ENCODE measurements at regions not wholly inside any gene's neighbourhood (a gene's known extent, or its start where the extent isn't known, plus 50 kb on each side); places are given as distances from the start of the nearest gene placed in this dataset.

DNA sequence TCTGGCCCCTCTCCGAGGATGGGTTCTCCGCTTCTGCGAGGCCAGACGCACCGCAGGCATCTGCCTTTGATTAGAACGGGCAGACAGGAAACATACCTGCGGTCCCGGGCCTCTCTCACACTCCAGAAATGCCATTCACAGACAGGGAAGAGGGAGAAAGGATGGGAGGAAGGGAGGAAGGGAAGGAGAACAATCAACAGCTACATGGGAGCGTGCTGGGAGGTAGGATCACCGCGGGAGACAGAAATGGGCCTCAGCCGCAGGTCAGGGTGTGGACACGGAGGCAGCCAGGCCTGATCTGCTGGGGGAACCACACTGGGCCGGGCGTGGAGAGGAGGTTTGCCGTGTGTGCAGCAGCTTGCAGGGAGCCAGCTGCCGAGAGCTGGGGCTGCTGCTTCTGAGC lies 90.7 kb upstream of the RGMA start (continued):
- no peak for TF ChIP-seq POLR2A (IDR thresholded peaks at IDR 0.05; ENCODE audit: borderline replicate concordance, extremely low read depth, insufficient read depth, insufficient read length)
- no peak for TF ChIP-seq ZNF274 (IDR thresholded peaks at IDR 0.05; ENCODE audit: low read depth, low read length)
- TF ChIP-seq ELF1 (IDR thresholded peaks at IDR 0.05; ENCODE audit: borderline replicate concordance, low read depth) = no peak
- TF ChIP-seq, protein P1, sequence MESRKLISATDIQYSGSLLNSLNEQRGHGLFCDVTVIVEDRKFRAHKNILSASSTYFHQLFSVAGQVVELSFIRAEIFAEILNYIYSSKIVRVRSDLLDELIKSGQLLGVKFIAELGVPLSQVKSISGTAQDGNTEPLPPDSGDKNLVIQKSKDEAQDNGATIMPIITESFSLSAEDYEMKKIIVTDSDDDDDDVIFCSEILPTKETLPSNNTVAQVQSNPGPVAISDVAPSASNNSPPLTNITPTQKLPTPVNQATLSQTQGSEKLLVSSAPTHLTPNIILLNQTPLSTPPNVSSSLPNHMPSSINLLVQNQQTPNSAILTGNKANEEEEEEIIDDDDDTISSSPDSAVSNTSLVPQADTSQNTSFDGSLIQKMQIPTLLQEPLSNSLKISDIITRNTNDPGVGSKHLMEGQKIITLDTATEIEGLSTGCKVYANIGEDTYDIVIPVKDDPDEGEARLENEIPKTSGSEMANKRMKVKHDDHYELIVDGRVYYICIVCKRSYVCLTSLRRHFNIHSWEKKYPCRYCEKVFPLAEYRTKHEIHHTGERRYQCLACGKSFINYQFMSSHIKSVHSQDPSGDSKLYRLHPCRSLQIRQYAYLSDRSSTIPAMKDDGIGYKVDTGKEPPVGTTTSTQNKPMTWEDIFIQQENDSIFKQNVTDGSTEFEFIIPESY (IDR thresholded peaks at IDR 0.05; ENCODE audit: extremely low read depth, insufficient replicate concordance, low read length) = no peak
- TF ChIP-seq EZH2phosphoT487 (IDR thresholded peaks at IDR 0.05; ENCODE audit: borderline replicate concordance) = no peak
- TF ChIP-seq EZH2 (IDR thresholded peaks at IDR 0.05) = no peak
- TF ChIP-seq YY1 (IDR thresholded peaks at IDR 0.05; ENCODE audit: extremely low read depth, insufficient replicate concordance, low read depth, low read length) = no peak
- TF ChIP-seq RAD21 (IDR thresholded peaks at IDR 0.05; ENCODE audit: low read depth) = no peak
- no peak for TF ChIP-seq ZFX (IDR thresholded peaks at IDR 0.05)
- no peak for TF ChIP-seq CBX3 (IDR thresholded peaks at IDR 0.05; ENCODE audit: low read depth)
- no peak for TF ChIP-seq SRF (IDR thresholded peaks at IDR 0.05; ENCODE audit: low read depth)
- TF ChIP-seq FOSL1 (IDR thresholded peaks at IDR 0.05; ENCODE audit: low read depth) = no peak

DNA sequence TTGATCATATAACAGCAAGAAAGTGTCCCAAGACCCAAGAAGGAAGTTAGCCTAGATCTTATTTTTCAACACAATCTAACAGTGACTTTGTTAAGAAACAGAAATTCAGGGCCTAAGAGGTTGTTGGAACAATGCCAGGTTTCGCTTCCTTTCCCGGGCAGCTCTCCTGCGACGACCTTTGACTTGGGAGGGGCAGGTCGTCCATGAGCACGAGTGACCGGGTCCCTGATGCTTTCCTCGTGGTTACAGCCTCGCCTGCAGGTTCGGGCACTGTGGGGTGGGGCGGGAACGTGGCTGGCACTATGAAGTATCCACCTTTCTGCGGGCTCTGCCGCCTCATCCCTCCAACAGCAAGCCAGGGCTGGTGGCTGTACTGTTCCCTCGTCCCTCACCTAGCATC lies 90.1 kb upstream of the RGMA start:
- Histone ChIP-seq H3K9me3 (ENCODE audit: control insufficient read depth in 1 of 2, insufficient read depth in 1 of 2, low read depth in 1 of 2, low read length in 2 of 2) (no peaks in the 10 kb centered on the region), H3K4me1 (ENCODE audit: control insufficient read depth in 1 of 2, insufficient read depth in 2 of 2, low read length in 2 of 2) (no peaks in the 10 kb centered on the region), H3K4me3 (replicated peaks in 1 of 2; ENCODE audit: low read depth in 1 of 2, low read length in 2 of 2) (no peak overlapping the region), H3K4me2 (ENCODE audit: low read length) (no peak overlapping the region), H3K27me3 (ENCODE audit: insufficient read depth, low read length) (no peaks in the 10 kb centered on the region), H3K27ac (ENCODE audit: low read depth, low read length) (no peak overlapping the region), H2AFZ (ENCODE audit: low read depth, low read length, poor library complexity, severe bottlenecking) (no peak overlapping the region), H3K79me2 (ENCODE audit: insufficient read depth, low read length) (no peaks in the 10 kb centered on the region), H3K9me2 (ENCODE audit: insufficient read depth) (no peaks in the 10 kb centered on the region), H4K20me1 (ENCODE audit: insufficient read depth) (no peaks in the 10 kb centered on the region), H3K9ac (ENCODE audit: low read length) (no peak overlapping the region), H3K36me3 (ENCODE audit: control insufficient read depth in 1 of 2, insufficient read depth in 2 of 2, low read length in 2 of 2) (no peaks in the 10 kb centered on the region)
- RAD21 ChIA-PET (ENCODE audit: low non-redundant PET in 1 of 2, low total read pairs in 2 of 2, uncharacterized antibody in 2 of 2, unreplicated experiment in 2 of 2) = no interaction called here
- ATAC-seq (no peak), DNase-seq (ENCODE audit: low read depth, low spot score) (no peak)
- CTCF ChIA-PET = no interaction called here
- no TSS peak for BruUV-seq (replicated peaks)
- intact Hi-C loops (cut with micrococcal nuclease) = no loop called here
- no peak for TF ChIP-seq ZNF274 (IDR thresholded peaks at IDR 0.05; ENCODE audit: low read depth, low read length)
- TF ChIP-seq EGR1 (IDR thresholded peaks at IDR 0.05; ENCODE audit: low read depth) = no peak
- no peak for TF ChIP-seq TCF7L2 (IDR thresholded peaks at IDR 0.05; ENCODE audit: borderline replicate concordance, extremely low read depth, insufficient read depth, insufficient read length)
- TF ChIP-seq, protein P2, sequence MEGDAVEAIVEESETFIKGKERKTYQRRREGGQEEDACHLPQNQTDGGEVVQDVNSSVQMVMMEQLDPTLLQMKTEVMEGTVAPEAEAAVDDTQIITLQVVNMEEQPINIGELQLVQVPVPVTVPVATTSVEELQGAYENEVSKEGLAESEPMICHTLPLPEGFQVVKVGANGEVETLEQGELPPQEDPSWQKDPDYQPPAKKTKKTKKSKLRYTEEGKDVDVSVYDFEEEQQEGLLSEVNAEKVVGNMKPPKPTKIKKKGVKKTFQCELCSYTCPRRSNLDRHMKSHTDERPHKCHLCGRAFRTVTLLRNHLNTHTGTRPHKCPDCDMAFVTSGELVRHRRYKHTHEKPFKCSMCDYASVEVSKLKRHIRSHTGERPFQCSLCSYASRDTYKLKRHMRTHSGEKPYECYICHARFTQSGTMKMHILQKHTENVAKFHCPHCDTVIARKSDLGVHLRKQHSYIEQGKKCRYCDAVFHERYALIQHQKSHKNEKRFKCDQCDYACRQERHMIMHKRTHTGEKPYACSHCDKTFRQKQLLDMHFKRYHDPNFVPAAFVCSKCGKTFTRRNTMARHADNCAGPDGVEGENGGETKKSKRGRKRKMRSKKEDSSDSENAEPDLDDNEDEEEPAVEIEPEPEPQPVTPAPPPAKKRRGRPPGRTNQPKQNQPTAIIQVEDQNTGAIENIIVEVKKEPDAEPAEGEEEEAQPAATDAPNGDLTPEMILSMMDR (IDR thresholded peaks at IDR 0.05 in 2 of 3, conservative IDR thresholded peaks at IDR 0.05 in 1 of 3; ENCODE audit: borderline replicate concordance in 1 of 3, insufficient read depth in 1 of 3, low read depth in 2 of 3, low read length in 2 of 3) = no peak
- no peak for TF ChIP-seq YY1 (IDR thresholded peaks at IDR 0.05; ENCODE audit: extremely low read depth, insufficient replicate concordance, low read depth, low read length)
- TF ChIP-seq SRF (IDR thresholded peaks at IDR 0.05; ENCODE audit: low read depth) = no peak
- no peak for TF ChIP-seq POLR2A (IDR thresholded peaks at IDR 0.05; ENCODE audit: borderline replicate concordance, extremely low read depth, insufficient read depth, insufficient read length)
- TF ChIP-seq EZH2 (IDR thresholded peaks at IDR 0.05) = no peak
- TF ChIP-seq JUND (IDR thresholded peaks at IDR 0.05) = no peak
- TF ChIP-seq, protein P3, sequence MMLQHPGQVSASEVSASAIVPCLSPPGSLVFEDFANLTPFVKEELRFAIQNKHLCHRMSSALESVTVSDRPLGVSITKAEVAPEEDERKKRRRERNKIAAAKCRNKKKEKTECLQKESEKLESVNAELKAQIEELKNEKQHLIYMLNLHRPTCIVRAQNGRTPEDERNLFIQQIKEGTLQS (IDR thresholded peaks at IDR 0.05) = no peak
- TF ChIP-seq ZFX (IDR thresholded peaks at IDR 0.05) = no peak
- POLR2A ChIA-PET = no interaction called here
